Astrocyte of the hippocampus (primary cell): ENCODE measurements at regions not wholly inside any gene's neighbourhood (a gene's known extent, or its start where the extent isn't known, plus 50 kb on each side); places are given as distances from the start of the nearest gene placed in this dataset.
"Not testable (repeated sequence)": the region's sequence is repeated elsewhere in the genome, so short reads cannot be mapped to it uniquely, and the experiment has no call there.

Experiments
- DNase-seq: peaks from one replicate; pipeline ENCODE4 v3.0.0; 2011; ENCODE audit warnings: low read depth, low spot score

DNA sequence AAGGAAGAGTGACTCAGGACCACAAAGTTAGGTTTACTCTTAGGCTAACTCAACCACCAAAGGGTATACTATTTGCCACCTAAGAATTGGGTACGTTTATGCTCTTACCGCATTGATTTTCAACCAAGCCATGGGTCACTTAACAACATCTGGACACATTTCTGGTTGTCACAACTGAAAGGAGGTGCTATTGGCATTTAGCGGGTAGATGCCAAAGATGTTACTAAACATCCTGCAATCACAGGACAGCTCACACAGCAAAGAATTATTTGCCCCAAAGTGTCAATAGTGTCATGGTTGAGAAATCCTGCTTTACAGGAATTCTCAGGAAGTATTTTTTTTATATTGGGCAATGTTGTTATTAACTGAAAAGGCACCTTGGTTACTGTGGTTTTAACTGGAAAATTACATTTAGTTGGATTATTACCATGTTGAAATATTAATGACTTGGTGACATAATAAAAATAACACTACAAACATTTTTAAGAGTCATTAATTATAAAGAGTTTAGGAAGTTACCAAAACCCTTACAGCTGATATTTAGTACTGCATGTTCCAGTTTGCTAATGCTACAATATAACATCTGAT lies 185.0 kb upstream of the TMEM196 start:
- peak; percentile 51 for DNase-seq

DNA sequence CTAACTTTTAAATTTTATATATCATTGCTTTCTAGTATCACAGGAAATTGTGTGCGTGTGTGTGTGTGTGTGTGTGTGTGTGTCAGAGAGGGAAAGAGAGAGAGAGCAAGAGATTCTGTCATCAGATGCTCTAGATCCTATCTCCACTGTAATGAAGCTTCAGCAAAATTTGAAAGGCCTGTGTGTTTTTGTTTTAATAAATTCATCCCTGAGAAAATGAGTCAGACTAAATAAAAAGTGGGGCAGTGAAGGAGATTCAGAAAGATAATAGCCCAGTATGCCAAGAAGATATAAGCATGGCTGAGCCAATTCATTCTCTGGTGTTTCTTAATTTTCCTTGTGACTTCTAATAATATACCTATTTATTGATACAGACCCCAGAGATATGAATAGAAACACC lies 184.2 kb upstream of the TMEM196 start:
- no peak for DNase-seq

DNA sequence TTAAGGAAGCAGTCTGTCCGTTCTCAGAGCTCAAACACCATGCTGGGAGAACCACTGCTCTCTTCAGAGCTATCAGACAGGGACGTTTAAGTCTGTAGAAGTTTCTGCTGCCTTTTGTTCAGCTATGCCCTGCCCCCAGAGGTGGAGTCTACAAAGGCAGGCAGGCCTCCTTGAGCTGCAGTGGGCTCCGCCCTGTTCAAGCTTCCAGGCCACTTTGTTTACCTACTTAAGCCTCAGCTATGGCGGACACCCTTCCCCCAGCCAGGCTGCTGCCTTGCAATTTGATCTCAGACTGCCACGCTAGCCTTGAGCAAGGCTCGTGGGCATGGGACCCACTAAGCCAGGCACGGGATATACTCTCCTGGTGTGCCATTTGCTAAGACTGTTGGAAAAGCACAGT lies 180.7 kb upstream of the TMEM196 start:
- DNase-seq = not testable (repeated sequence)

DNA sequence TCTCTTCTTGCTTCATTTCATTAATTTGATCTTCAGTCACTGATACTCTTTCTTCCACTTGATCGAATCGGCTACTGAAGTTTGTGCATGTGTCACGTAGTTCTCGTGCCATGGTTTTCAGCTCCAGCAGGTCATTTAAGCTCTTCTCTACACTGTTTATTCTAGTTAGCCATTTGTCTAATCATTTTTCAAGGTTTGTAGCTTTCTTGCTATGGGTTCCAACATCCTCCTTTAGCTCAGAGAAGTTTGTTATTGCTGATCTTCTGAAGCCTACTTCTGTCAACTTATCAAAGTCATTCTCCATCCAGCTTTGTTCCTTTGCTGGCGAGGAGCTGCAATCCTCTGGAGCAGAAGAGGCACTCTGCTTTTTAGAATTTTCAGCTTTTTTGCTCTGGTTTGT lies 180.0 kb upstream of the TMEM196 start:
- DNase-seq = not testable (repeated sequence)

DNA sequence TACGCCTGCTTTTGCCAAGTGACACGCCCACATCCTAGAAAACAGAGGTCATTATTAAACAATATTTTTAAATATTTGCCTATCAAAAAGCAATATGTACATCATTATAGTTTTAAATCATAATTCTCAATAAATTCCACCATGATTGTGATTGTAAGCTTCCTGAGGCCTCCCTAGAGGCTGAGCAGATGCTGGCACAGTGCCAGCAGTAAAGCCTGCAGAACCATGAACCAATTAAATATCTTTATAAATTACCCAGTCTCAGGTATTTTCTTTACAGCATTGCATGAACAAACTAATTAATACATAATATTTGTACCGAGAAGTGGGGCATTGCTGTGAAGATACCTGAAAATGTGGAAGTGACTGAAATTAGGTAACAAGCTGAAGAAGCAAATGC lies 174.7 kb upstream of the TMEM196 start:
- DNase-seq = no peak

DNA sequence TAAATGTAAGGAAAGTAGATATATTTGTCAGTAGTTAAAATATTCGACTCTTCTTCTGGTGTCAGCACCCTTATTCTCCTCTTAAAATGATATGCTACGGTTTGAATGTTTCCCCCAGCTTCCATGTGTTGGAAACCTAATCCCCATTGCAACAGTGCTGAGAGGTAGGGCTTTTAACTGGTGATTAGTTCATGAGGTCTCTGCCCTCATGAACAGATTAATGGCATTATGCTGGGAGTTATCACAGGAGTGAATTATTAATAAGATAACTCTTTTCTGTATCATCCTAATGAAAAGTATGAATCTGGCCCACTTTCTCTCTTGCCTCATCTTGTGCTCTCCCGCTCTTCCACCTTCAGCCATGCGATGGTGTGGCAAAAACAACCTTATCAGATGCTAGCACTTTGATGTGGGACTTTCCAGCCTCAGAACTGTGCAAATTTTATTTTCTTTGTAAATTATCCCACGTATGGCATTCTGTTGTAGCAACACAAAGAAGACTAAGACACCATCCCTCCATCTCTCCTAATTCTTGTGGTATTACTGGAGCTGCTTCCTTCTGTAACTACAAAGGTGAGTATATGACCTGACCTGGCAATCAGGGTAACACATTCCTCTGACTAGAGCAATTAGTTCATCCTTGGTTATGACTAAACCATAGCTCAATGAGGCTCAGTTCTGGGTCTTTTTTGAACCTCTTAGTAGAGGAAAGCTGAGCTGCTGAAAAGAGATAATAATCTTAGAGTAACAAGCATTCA lies 171.1 kb upstream of the TMEM196 start:
- peak; percentile 18 for DNase-seq

DNA sequence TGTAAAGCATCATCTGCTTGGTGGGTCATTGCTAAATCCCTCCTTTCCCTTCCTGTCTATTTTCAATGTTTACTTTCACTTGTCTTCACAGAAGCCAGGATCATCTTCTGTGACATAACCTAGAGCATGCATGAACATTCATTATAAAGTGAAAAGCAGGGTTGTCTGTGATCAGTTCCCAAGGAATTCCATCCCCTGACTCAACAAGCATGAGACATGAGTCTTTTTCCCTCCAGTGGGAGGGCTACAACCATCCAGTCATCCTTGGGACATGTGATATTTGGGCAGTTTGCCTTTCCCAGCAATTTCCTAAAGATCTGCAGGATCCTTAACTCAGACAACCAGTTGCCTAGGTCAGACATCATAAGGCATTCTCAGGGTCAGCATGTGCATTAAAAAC lies 166.3 kb upstream of the TMEM196 start:
- DNase-seq = peak; percentile 54

DNA sequence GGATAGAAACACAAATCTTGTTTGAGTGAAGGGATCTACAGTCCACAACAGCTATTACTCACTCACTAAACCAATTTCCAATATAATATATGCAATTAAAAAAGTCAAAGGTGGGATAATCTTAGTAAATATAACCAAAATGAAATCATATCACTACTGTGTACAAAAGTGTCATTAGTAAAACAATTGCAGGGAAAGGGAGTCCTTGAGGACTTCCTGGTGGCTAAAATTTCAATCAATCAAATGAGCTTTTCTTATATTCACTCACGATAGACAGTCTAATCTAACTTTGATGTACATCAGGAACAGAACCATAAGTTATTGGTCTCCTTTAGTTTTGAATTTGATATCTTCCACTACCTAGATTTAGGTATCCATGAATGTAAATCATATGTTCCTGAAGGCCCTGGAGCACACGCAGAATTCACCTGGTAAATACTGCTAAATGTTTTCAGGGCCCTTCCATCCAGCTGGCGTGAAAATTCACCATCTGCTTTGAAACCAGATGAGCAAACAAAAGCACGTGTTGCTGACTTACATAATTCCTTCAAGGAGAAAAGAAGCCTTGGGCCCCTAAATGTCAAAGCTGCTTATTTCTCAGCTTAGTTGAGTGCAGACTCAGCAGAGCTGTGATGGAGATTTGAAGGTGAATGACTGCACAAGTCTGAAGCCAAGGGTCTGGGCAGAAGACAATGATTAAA lies 159.3 kb upstream of the TMEM196 start:
- no peak for DNase-seq

DNA sequence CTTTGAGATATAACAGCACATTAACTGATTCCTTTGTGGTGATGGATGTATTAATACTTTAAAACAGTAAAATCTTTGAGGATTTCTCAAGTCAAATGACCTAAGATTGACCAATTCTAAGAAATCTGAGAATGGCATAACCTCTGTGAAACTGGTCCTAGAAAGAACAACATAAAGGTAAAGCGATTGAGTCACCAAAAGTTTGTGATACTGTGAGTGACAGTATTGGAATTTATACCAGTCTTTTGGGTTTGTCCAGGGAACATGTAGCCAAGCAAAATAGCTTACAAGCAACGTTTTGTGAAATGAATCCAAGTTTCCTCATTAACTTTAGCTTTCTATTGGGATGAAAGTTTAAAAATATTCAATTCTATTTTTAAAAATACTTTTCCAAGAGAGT lies 157.4 kb upstream of the TMEM196 start:
- no peak for DNase-seq

DNA sequence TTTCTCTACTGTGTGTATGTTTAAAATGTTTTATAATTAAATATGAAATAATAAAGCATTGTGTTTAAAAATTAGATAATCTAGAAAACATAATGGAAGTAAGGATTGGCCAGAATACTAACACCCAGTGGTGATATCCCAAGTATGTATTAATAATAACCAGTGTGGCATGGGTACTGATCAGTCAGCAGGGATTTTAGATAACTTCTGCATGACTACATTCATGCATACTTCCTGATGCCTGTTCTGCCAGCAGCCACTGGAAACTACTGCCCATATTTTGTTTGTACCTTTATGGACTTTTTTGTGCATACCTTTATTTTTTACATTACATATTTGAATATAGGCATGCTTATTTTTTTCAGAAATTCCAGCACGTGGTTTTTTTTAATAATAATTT lies 156.6 kb upstream of the TMEM196 start:
- no peak for DNase-seq

DNA sequence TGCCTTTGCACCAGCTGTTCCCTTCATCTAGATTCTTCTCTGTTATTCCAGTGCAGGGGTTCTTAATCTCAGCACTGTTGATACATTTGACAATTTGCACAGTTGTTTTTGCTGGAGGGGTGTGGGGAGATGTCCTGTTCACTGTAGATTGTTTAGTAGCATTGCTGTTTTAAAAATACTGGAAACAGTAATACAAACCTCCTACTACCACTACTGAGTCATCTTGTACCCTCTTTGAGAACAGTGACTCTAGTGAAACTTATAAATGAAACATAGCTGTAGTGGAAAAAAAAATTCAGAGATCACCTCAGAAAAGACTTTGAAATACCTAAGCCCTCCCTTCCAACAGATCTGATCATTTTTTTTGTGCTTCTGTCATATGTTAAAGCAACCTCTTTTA lies 154.8 kb upstream of the TMEM196 start:
- DNase-seq = no peak

DNA sequence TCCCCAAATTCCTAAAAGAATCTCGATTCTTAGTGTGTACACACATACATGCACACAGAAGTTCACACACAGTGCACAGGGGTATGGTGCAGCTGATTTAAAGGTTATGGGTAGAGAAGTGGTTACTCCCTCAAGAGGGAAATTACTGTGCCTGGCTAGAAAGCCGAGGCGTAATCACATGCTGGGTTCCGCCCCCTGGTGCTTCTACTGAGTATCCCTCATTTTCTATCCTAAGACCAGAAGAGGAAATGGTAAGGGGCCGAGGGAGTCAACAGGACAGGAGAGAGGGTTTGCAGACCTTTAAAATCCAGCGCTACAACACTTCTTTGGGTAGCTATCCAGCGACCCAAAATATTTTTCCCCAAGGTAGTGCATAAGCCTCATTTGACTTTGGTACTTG lies 147.3 kb upstream of the TMEM196 start:
- no peak for DNase-seq

DNA sequence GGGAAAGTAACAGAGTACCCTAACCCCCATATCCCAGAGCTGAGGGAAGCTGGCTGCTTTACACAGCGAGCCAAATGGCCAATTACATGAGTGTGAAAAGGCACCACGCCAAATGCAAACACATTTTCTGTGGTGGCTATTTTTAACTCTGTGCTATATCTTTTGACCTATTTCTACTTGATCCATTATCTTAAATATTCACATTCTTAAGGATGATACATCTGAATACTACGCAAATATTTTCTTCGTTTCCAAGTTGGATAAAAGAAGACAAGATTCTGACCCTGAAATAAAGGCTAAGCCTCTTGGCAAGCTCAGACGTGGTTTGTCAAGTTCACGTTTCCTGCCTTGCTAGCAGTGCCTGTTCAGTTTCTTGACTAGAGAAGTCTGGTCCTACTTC lies 146.7 kb upstream of the TMEM196 start:
- peak; percentile 59 for DNase-seq

DNA sequence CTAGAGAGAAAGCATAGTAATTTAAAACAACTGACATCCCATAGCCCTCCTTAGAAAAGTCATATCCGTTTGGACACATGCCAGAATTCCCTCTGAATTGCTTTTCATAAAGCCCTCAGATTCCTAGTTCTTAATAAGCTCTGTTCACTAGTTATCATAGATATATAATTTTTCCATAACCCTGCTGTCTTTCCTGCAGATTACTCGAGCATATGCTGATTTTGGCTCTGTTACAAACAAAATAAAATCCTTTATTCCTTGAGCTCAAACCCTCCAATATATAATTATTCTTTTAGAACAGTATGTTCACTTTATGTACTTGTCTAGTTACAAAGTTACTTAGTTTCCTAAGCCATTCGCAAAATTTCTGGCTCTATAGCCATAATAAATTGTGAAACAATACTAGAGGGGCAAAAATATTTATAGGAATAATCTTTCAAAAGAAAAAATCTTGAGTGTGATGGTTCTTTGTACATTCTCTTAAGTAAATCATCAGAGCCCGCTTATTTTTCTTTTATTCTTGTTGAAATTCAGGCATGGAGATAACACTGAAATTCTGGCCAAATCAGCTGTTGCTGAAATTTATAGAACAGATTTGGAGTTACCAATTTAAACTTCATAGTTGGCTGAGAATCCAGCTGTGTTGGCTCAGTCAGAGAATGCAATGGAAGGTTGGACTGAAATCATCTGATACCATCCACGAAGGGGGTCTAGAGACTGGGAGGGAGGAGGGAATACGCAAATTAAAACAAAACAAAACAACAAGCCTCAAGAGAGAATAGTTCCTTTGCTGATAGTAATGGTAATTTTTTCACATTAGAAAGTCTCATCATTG lies 146.1 kb upstream of the TMEM196 start:
- DNase-seq = peak; percentile 11

DNA sequence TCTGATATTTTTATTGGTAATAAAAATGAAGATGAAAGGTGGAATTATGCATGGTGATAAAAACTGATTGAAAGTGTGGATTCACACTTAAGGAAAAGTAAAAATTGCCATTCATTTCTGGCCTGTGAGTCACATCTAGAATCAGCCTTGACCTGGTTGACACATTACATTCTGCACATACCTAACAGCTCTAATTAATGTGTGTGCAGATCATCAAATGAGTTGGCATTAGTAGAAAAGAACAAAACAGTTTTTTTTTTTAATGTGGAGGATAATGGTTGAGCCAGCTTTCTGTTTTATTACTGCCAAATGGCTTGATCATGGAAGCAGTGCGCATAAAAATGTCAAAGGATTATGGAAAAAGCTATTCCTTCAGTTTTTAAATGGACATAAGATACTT lies 142.6 kb upstream of the TMEM196 start:
- DNase-seq = peak; percentile 64

DNA sequence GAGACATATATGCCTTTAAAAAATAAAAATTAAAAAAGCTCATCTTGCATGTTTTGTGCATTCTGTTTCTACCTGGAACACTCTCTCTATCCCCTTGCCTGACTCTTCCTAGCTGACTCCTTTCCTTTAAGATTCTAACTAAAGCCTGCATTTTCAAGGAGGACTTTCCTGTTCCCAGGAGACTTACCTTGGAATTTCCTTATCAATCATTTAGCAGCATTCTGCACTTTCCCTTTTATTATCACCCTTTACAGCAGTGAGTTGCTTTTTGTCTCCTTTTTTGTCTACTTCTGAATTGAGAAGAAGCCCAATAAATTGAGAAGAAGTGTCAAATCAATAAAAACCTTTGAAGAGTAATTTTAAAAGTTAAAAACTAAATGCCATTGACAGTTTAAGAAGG lies 142.2 kb upstream of the TMEM196 start:
- DNase-seq = no peak

DNA sequence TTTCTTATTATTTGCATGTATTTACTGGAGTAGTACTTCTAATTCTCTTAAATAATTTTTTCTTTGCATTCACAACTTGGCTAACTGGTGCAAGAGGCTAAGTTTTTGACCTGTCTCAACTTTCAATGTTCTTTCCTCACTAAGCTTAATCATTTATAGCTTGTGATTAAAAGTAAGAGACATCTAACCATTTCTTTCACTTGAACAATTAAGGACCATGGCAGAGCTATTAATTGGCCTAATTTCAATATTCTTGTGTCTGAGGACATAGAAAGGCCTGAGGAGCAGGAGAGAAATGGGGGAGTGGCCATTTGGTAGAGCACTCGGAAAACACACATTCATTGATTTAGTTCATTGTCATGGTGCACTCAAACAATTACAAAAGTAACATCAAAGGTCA lies 141.4 kb upstream of the TMEM196 start:
- DNase-seq = no peak

DNA sequence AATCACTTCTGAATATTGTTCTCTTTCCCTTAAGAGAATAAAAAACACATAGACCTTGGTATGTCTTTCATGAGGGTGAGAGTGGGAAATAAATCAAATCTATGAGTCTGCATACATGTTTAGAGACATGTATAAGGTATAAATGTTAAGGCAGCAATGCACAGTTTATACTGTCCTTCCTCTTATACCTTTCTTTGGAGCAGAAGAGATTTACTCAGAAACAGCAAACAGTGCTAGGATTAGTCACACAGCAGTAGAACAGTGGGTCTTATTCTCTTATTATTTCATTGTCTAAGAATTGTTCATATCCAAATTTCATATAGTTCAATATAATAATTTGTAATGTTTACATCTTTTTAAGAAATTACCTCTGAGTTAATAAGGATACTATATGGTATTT lies 126.7 kb upstream of the TMEM196 start:
- no peak for DNase-seq

DNA sequence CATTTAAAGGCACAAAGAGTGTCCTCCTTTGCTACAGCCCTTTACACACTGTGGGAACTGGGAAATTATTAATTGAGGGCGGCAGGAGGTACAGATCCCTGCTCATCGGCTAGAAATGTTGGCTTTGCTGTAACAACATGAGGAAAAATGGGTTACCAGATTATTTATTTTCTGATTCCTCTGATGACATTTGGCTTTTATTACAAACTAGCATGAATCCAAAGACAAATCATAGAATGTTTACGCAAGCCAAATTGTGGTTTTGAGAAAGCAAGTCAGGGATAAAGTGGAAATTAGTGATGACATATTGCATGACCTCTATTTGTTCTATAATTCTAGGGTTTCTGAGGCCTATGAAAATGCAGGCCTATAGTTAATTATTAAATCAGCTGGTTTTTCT lies 126.1 kb upstream of the TMEM196 start:
- DNase-seq = peak; percentile 9

DNA sequence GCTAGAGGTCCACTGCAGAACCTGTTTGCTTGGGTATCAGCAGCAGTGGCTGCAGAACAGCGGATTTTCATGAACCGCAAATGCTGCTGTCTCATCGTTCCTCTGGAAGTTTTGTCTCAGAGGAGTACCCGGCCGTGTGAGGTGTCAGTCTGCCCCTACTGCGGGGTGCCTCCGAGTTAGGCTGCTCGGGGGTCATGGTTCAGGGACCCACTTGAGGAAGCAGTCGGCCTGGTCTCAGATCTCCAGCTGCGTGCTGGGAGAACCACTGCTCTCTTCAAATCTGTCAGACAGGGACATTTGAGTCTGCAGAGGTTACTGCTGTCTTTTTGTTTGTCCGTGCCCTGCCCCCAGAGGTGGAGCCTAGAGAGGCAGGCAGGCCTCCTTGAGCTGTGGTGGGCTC lies 109.5 kb upstream of the TMEM196 start:
- not testable (repeated sequence) for DNase-seq

DNA sequence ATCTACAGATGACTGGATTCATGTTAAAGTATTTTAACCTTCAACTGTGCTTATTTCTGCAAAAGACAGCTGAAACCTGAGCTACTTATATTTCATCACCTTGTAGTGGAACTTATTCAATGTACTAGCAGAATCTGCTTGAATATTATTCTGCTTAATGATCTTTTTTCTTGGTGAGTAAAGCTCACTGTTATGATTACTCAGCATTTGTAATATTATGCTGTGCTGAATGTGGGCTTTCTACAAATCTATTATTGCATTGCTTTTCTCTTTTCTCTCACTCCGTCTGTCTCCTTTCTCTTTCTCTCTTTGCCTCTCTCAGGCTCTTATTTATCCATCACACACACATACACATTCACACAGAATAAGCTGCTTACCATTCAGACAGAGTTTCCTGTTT lies 98.7 kb upstream of the TMEM196 start:
- no peak for DNase-seq

DNA sequence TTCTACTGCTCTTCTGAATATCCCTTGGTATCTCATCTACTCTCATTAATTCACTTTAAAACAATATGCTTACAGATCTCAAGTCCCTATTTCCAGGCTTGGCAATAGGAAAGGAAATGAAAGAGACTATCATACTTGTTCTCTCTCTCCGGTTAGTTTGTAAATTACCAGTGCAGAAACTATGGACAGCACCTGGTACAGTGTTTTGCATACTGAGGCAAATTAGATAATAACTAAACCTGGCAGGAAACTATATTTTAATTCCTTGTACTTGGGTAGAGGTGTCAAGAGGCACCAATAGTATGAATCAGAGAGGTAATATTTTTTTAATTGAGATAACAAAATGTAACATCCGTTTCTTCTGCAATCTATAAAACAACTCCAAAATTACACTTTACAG lies 97.7 kb upstream of the TMEM196 start:
- no peak for DNase-seq
